ENCODE measurements at regions not wholly inside any gene's neighbourhood (a gene's known extent, or its start where the extent isn't known, plus 50 kb on each side); places are given as distances from the start of the nearest gene placed in this dataset.
"Not testable (repeated sequence)": the region's sequence is repeated elsewhere in the genome, so short reads cannot be mapped to it uniquely, and the experiment has no call there.

DNA sequence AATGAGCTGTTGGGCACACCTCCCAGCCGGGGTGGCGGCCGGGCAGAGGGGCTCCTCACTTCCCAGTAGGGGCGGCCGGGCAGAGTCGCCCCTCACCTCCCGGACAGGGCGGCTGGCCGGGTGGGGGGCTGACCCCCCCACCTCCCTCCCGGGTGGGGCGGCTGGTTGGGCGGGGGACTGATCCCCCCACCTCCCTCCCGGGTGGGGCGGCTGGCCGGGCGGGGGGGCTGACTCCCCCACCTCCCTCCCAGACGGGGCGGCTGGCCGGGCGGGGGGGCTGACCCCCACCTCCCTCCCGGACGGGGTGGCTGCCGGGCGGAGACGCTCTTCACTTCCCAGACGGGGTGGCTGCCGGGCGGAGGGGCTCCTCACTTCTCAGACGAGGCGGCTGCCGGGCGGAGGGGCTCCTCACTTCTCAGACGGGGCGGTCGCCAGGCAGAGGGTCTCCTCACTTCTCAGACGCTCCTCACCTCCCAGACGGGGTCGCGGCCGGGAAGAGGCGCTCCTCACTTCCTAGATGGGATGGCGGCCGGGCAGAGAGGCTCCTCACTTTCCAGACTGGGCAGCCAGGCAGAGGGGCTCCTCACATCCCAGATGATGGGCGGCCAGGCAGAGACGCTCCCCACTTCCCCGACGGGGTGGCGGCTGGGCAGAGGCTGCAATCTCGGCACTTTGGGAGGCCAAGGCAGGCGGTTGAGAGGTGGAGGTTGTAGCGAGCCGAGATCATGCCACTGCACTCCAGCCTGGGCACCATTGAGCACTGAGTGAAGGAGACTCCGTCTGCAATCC lies 75.4 kb downstream of the LAT start:
- H3K4me3 ChIP-seq (replicated peaks in 1 of 2; ENCODE audit: low read depth in 2 of 2, low read length in 2 of 2); DNase-seq (ENCODE audit: low read depth in 2 of 2): not testable (repeated sequence)

DNA sequence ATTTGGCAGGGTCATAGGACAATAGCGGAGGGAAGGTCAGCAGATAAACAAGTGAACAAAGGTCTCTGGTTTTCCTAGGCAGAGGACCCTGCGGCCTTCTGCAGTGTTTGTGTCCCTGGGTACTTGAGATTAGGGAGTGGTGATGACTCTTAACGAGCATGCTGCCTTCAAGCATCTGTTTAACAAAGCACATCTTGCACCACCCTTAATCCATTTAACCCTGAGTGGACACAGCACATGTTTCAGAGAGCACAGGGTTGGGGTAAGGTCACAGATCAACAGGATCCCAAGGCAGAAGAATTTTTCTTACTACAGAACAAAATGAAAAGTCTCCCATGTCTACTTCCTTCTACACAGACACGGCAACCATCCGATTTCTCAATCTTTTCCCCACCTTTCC lies 74.7 kb downstream of the LAT start:
- H3K4me3 ChIP-seq (replicated peaks in 1 of 2; ENCODE audit: low read depth in 2 of 2, low read length in 2 of 2); DNase-seq (ENCODE audit: low read depth in 2 of 2): not testable (repeated sequence)
